Caco-2 (cell line): ENCODE measurements at regions not wholly inside any gene's neighbourhood (a gene's known extent, or its start where the extent isn't known, plus 50 kb on each side); places are given as distances from the start of the nearest gene placed in this dataset.

Experiments used
- BruUV-seq: library from RNA; stranded (reverse); fragments of 400-500 nt; replicated peaks from 2 replicates; lab custom pipeline; 2021; lab: Mats Ljungman, UMichigan
- CTCF ChIA-PET: fragments of 300-600 bp; sonication (Branson Sonifier 250); formaldehyde crosslinking; loops from one replicate; lab custom pipeline; 2022; ENCODE audit warnings: antibody characterized with exemption; lab: Charles Lee
- POLR2A ChIA-PET: fragments of 300-600 bp; sonication (Branson Sonifier 250); formaldehyde crosslinking; loops from one replicate; lab custom pipeline; 2022; ENCODE audit warnings: antibody characterized with exemption; lab: Charles Lee
- DNase-seq, 2 experiments: peaks; one replicate each; pipeline versions ENCODE4 v3.0.0 to v3.0.0-alpha.2; 2020 to 2022
- H3K27me3 ChIP-seq: replicated peaks from 2 replicates; pipeline ENCODE4 v1.6.0; 2011; ENCODE audit warnings: low read length; ENCODE audit not compliant: control insufficient read depth, insufficient read depth
- H3K36me3 ChIP-seq: 2 replicates; pipeline ENCODE4 v1.5.1; 2011; ENCODE audit warnings: low read length; ENCODE audit not compliant: control insufficient read depth, insufficient read depth
- H3K4me1 ChIP-seq: fragments of 250-450 bp; sonication (Bioruptor Pico); 2 replicates; pipeline ENCODE4 v1.5.1; 2020; ENCODE audit warnings: mild to moderate bottlenecking
- H3K4me3 ChIP-seq: 2 replicates; pipeline ENCODE4 v1.5.1; 2011; ENCODE audit warnings: low read depth, mild to moderate bottlenecking, control low read depth, low read length
- H3K9me3 ChIP-seq: fragments of 250-450 bp; sonication (Bioruptor Pico); 2 replicates; pipeline ENCODE4 v1.5.1; 2020; ENCODE audit warnings: mild to moderate bottlenecking, moderate library complexity
- H3K27ac Mint-ChIP-seq: one replicate; pipeline ENCODE4 v1.8.0; 2022; ENCODE audit warnings: mixed read lengths; ENCODE audit not compliant: unreplicated experiment
- H3K27me3 Mint-ChIP-seq: one replicate; pipeline ENCODE4 v1.8.0; 2022; ENCODE audit warnings: mixed read lengths; ENCODE audit not compliant: insufficient read depth, unreplicated experiment
- H3K36me3 Mint-ChIP-seq: one replicate; pipeline ENCODE4 v1.8.0; 2022; ENCODE audit warnings: mild to moderate bottlenecking, mixed read lengths; ENCODE audit not compliant: insufficient read depth, unreplicated experiment
- H3K4me1 Mint-ChIP-seq: one replicate; pipeline ENCODE4 v1.8.0; 2022; ENCODE audit warnings: low read depth, mixed read lengths; ENCODE audit not compliant: unreplicated experiment
- H3K4me3 Mint-ChIP-seq: one replicate; pipeline ENCODE4 v1.8.0; 2022; ENCODE audit warnings: mild to moderate bottlenecking, moderate library complexity, mixed read lengths; ENCODE audit not compliant: unreplicated experiment
- H3K9me3 Mint-ChIP-seq: one replicate; pipeline ENCODE4 v1.8.0; 2022; ENCODE audit warnings: mixed read lengths; ENCODE audit not compliant: unreplicated experiment
- intact Hi-C: fragments of 100-400 bp; cut with micrococcal nuclease; formaldehyde crosslinking; loops from one replicate; pipeline ENCODE4 v1.10.0; 2022; ENCODE audit not compliant: unreplicated experiment
- TF ChIP-seq, protein P1 (sequence below), 2 experiments: fragments of 200-600 bp in 1 of 2; IDR thresholded peaks; 1 replicate in 1 of 2; 2 replicates in 1 of 2; pipeline versions ENCODE4 v1.5.1 to v1.8.0; 2011 to 2022; ENCODE audit warnings: antibody characterized with exemption in 1 of 2, control low read depth in 1 of 2, inconsistent platforms in 1 of 2, low read depth in 1 of 2, low read length in 1 of 2, mild to moderate bottlenecking in 1 of 2, moderate library complexity in 1 of 2; ENCODE audit not compliant: insufficient read depth in 1 of 2, severe bottlenecking in 1 of 2, unreplicated experiment in 1 of 2

DNA sequence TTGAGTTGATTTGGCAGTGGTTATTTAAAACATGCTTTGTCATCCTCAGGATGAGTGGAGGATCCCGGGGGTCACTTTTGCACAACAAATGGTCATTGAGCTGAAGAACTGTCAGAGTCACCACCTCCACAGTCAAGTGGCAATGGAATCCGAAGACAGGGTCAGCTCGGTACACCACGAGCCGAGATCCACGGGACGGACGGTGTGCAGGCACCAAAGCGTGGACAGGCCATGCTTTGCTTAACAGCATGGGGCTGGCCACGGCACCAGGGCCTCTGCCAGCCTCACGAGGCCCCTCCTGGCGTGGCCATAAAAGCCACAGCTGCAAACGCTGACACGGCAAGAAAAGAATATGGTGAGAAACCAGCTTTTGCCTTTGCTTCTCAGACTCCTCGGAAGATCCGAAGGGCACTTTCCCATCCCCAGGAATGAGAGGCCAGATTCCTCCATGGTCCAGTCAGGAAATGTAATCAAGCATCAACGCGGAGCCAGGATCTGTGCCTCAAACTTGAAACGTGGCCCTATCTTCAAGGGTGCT, 152.2 kb upstream of the DIO3 start:
- Histone ChIP-seq H3K4me1 (peaks cover 12% of the 10 kb centered on the region), H3K4me3 (no peak overlapping the region), H3K27me3 (no peaks in the 10 kb centered on the region), H3K36me3 (no peaks in the 10 kb centered on the region), H3K9me3 (no peaks in the 10 kb centered on the region)
- BruUV-seq = no TSS peak
- Mint-ChIP-seq H3K27ac (no peak overlapping the region), H3K4me3 (no peak overlapping the region), H3K27me3 (no peaks in the 10 kb centered on the region), H3K9me3 (no peaks in the 10 kb centered on the region), H3K4me1 (no peaks in the 10 kb centered on the region), H3K36me3 (no peaks in the 10 kb centered on the region)
- CTCF ChIA-PET = no interaction called here
- POLR2A ChIA-PET = no interaction called here
- DNase-seq = no peak
- intact Hi-C loops = no loop called here
- TF ChIP-seq, protein P1, sequence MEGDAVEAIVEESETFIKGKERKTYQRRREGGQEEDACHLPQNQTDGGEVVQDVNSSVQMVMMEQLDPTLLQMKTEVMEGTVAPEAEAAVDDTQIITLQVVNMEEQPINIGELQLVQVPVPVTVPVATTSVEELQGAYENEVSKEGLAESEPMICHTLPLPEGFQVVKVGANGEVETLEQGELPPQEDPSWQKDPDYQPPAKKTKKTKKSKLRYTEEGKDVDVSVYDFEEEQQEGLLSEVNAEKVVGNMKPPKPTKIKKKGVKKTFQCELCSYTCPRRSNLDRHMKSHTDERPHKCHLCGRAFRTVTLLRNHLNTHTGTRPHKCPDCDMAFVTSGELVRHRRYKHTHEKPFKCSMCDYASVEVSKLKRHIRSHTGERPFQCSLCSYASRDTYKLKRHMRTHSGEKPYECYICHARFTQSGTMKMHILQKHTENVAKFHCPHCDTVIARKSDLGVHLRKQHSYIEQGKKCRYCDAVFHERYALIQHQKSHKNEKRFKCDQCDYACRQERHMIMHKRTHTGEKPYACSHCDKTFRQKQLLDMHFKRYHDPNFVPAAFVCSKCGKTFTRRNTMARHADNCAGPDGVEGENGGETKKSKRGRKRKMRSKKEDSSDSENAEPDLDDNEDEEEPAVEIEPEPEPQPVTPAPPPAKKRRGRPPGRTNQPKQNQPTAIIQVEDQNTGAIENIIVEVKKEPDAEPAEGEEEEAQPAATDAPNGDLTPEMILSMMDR (IDR thresholded peaks at IDR 0.05; ENCODE audit: insufficient read depth in 1 of 2, low read depth in 1 of 2, low read length in 1 of 2, severe bottlenecking in 1 of 2, unreplicated experiment in 1 of 2) = no peak

DNA sequence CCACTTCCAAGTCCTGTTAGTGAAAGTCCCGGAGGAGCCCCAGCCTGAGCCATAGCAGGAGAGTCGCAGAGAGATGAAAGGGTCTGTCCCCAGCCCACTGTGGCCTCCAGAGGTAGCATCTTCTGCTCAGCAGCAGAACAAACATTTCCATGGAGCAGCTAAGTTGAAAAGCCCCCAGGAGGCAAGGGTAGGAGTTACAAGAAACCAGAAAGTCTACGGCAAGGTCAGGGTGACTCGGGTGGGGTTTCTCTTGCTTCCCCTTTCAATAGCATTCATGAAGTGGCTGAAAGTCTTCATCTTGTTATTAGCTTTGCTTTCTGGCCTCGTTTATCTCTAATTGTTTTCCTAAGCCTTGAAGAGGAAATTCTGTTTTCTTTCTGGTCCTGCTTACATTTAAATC, 151.2 kb upstream of the DIO3 start:
- H3K9me3 ChIP-seq = no peaks in the 10 kb centered on the region
- H3K27ac Mint-ChIP-seq = no peak overlapping the region
- no peak for DNase-seq
- no peaks in the 10 kb centered on the region for H3K27me3 ChIP-seq
- no peak overlapping the region for H3K4me3 ChIP-seq
- H3K4me1 Mint-ChIP-seq = no peaks in the 10 kb centered on the region
- TF ChIP-seq, protein P1 (IDR thresholded peaks at IDR 0.05; ENCODE audit: insufficient read depth in 1 of 2, low read depth in 1 of 2, low read length in 1 of 2, severe bottlenecking in 1 of 2, unreplicated experiment in 1 of 2) = no peak
- BruUV-seq = no TSS peak
- H3K4me3 Mint-ChIP-seq = no peak overlapping the region
- H3K36me3 Mint-ChIP-seq = no peaks in the 10 kb centered on the region
- H3K36me3 ChIP-seq = no peaks in the 10 kb centered on the region
- no peaks in the 10 kb centered on the region for H3K27me3 Mint-ChIP-seq
- CTCF ChIA-PET = no interaction called here
- intact Hi-C loops = no loop called here
- POLR2A ChIA-PET = no interaction called here
- H3K4me1 ChIP-seq = peaks cover 12% of the 10 kb centered on the region
- no peaks in the 10 kb centered on the region for H3K9me3 Mint-ChIP-seq

DNA sequence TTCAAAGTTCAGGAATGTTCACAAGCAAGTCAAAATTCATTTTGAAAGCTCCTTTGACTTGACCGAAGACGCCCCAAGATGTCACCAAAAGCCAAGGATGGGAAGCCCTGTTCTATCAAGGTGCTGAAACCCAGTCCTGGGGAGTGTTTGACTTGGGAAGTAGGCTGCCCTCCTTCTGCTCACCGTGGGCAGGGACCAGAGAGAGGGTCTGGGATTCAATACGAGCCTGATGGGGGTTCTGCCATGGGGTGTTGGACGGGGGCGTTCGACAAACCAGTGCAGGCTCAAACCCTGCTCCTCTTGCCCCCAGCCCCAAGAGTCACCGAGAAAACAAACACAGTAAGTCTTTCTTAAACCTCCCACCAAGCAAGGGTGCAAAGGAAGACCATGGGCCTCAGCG, 150.1 kb upstream of the DIO3 start:
- no peak for DNase-seq
- no peaks in the 10 kb centered on the region for H3K9me3 ChIP-seq
- Mint-ChIP-seq H3K4me1 (no peaks in the 10 kb centered on the region), H3K9me3 (no peaks in the 10 kb centered on the region), H3K36me3 (no peaks in the 10 kb centered on the region), H3K27me3 (no peaks in the 10 kb centered on the region), H3K27ac (no peak overlapping the region), H3K4me3 (no peak overlapping the region)
- no peaks in the 10 kb centered on the region for H3K36me3 ChIP-seq
- intact Hi-C loops = no loop called here
- TF ChIP-seq, protein P1 (IDR thresholded peaks at IDR 0.05; ENCODE audit: insufficient read depth in 1 of 2, low read depth in 1 of 2, low read length in 1 of 2, severe bottlenecking in 1 of 2, unreplicated experiment in 1 of 2) = no peak
- CTCF ChIA-PET = no interaction called here
- H3K4me1 ChIP-seq = peaks cover 12% of the 10 kb centered on the region
- BruUV-seq = no TSS peak
- no peaks in the 10 kb centered on the region for H3K27me3 ChIP-seq
- POLR2A ChIA-PET = no interaction called here
- H3K4me3 ChIP-seq = no peak overlapping the region
